ENCODE measurements at regions not wholly inside any gene's neighbourhood (a gene's known extent, or its start where the extent isn't known, plus 50 kb on each side); places are given as distances from the start of the nearest gene placed in this dataset.

- H3K4me3 ChIP-seq (ENCODE audit: low read depth, low read length): no peak overlapping the region
- TF ChIP-seq CTCF (IDR thresholded peaks at IDR 0.05; ENCODE audit: borderline replicate concordance, insufficient read depth, low read depth, low read length): no peak
Observed at GRCh38 chr11:70583781-70584218, 185.5 kb downstream of the CTTN start.

DNA sequence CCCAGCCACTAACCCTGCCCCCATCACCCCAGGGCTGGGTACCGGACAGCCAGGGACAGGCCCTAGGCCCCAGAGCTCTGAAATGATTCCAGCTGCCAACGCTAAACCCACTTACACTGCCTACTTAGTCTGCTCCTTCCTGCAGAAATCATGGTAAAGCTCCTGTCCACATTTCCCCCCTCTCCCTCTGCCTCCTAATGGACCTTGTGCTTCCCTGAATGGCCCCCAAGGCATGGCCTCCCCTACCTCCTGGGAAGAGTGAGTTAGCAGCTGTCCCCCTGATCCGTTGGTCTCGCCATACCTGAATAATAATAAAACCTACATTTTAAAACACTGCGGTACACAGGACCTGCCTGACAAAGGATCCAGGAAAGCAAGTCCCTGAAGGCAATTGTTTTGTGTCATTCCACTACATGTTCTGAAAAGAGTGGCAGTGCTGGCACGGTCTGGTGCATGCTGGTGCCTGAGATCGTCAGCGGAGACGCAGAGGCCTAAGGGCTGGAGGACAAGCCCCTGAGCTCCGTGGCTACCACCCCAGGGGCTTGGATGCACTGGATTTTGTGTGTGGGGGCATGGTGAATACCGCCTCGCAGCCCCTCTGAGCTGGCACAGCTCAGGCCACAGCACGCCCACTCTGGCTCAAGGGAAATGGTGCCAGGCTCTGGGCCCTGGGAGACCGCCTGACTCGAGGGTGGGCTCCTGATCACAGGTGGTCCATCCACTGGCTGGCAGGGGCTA lies 186.3 kb downstream of the CTTN start:
- TF ChIP-seq CTCF (IDR thresholded peaks at IDR 0.05; ENCODE audit: borderline replicate concordance, insufficient read depth, low read depth, low read length): no peak
- H3K4me3 ChIP-seq (ENCODE audit: low read depth, low read length): no peak overlapping the region

- TF ChIP-seq CTCF (IDR thresholded peaks at IDR 0.05; ENCODE audit: borderline replicate concordance, insufficient read depth, low read depth, low read length): no peak
- no peak overlapping the region for H3K4me3 ChIP-seq (ENCODE audit: low read depth, low read length)
Observed at GRCh38 chr11:70585236-70585545, 186.9 kb downstream of the CTTN start.

GRCh38 chr11:70586261-70587074 lies 188.1 kb downstream of the CTTN start:
- TF ChIP-seq CTCF (IDR thresholded peaks at IDR 0.05; ENCODE audit: borderline replicate concordance, insufficient read depth, low read depth, low read length): no peak
- no peak overlapping the region for H3K4me3 ChIP-seq (ENCODE audit: low read depth, low read length)

DNA sequence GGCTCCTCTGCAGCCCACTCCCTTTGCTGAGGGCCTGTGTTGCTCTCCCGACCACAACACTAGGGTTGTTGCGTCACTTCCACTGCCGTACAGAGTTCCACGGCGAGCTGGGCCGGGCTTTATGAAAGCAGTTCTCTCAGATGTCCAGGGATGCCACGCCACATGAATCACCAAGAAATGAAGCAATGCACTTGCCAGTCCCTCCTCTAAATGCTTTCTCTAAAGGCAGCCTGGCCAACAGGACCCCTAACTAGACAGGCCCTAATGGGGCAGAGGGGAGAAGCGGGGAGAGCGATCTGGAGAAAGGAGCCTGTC lies 188.7 kb downstream of the CTTN start:
- no peak overlapping the region for H3K4me3 ChIP-seq (ENCODE audit: low read depth, low read length)
- TF ChIP-seq CTCF (IDR thresholded peaks at IDR 0.05; ENCODE audit: borderline replicate concordance, insufficient read depth, low read depth, low read length): no peak

DNA sequence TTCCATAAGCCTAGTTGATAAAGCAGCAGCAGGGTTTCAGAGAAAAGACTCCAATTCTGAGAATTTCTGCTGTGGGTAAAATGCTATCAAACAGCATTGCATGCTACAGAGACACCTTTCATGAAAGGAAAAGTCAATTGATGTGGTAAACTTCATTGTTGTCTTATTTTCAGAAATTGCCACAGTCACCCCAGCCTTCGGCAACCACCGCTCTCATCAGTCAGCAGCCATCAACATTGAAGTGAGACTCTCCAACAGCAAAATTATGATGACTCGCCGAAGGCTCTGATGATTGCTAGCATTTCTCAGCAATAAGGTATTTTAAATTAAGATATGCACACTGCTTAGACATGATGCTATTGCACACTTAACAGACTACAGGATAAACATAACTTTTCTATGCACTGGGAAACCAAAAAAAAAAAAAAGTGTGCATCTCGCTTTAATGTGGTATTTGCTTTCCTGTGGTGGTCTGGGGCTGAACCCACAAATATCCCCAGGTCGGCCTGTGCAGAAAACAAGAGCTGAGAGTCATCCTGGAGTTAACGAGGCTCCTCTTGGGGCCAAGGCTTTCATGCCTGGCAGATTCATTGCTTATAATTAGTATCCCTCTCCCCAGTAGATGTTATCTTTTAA lies 192.1 kb downstream of the CTTN start:
- no peak overlapping the region for H3K4me3 ChIP-seq (ENCODE audit: low read depth, low read length)
- no peak for TF ChIP-seq CTCF (IDR thresholded peaks at IDR 0.05; ENCODE audit: borderline replicate concordance, insufficient read depth, low read depth, low read length)
